ENCODE measurements at regions not wholly inside any gene's neighbourhood (a gene's known extent, or its start where the extent isn't known, plus 50 kb on each side); places are given as distances from the start of the nearest gene placed in this dataset.

GRCh38 chr7:131010717-131011431, 276.9 kb upstream of the KLF14 start:
- H3K4me3 ChIP-seq (ENCODE audit: low read depth, low read length): no peak overlapping the region

- no peak overlapping the region for H3K4me3 ChIP-seq (ENCODE audit: low read depth, low read length)
These were observed 277.4 kb upstream of the KLF14 start for GRCh38 chr7:131011432-131011742.

- H3K4me3 ChIP-seq (ENCODE audit: low read depth, low read length): no peak overlapping the region
These were observed 278.0 kb upstream of the KLF14 start for GRCh38 chr7:131011976-131012375.

- no peak overlapping the region for H3K4me3 ChIP-seq (ENCODE audit: low read depth, low read length)
These were observed 278.5 kb upstream of the KLF14 start for GRCh38 chr7:131012477-131013031.

- no peak overlapping the region for H3K4me3 ChIP-seq (ENCODE audit: low read depth, low read length)
These were observed 279.7 kb upstream of the KLF14 start for GRCh38 chr7:131013716-131014115.

- no peak overlapping the region for H3K4me3 ChIP-seq (ENCODE audit: low read depth, low read length)
These were observed 281.1 kb upstream of the KLF14 start for GRCh38 chr7:131014906-131015656.

- no peak overlapping the region for H3K4me3 ChIP-seq (ENCODE audit: low read depth, low read length)
These were observed 281.6 kb upstream of the KLF14 start for GRCh38 chr7:131015657-131015958.

- H3K4me3 ChIP-seq (ENCODE audit: low read depth, low read length): no peak overlapping the region
These were observed 282.2 kb upstream of the KLF14 start for GRCh38 chr7:131016230-131016629.

- no peak overlapping the region for H3K4me3 ChIP-seq (ENCODE audit: low read depth, low read length)
These were observed 285.3 kb upstream of the KLF14 start for GRCh38 chr7:131019351-131019750.

GRCh38 chr7:131020759-131021261, 286.8 kb upstream of the KLF14 start:
- H3K4me3 ChIP-seq (ENCODE audit: low read depth, low read length): no peak overlapping the region

- no peak overlapping the region for H3K4me3 ChIP-seq (ENCODE audit: low read depth, low read length)
These were observed 287.5 kb upstream of the KLF14 start for GRCh38 chr7:131021460-131021859.

GRCh38 chr7:131021902-131022301, 287.9 kb upstream of the KLF14 start:
- H3K4me3 ChIP-seq (ENCODE audit: low read depth, low read length): no peak overlapping the region

- H3K4me3 ChIP-seq (ENCODE audit: low read depth, low read length): no peak overlapping the region
These were observed 292.4 kb upstream of the KLF14 start for GRCh38 chr7:131026297-131027000.

GRCh38 chr7:131027287-131027773, 293.3 kb upstream of the KLF14 start:
- no peak overlapping the region for H3K4me3 ChIP-seq (ENCODE audit: low read depth, low read length)

- no peak overlapping the region for H3K4me3 ChIP-seq (ENCODE audit: low read depth, low read length)
These were observed 294.3 kb upstream of the KLF14 start for GRCh38 chr7:131028295-131028694.

GRCh38 chr7:131029002-131029401, 295.0 kb upstream of the KLF14 start:
- no peak overlapping the region for H3K4me3 ChIP-seq (ENCODE audit: low read depth, low read length)

GRCh38 chr7:131031099-131031868, 296.4 kb upstream of the MKLN1 start:
- H3K4me3 ChIP-seq (ENCODE audit: low read depth, low read length): no peak overlapping the region

- H3K4me3 ChIP-seq (ENCODE audit: low read depth, low read length): no peak overlapping the region
These were observed 294.9 kb upstream of the MKLN1 start for GRCh38 chr7:131032786-131033185.

GRCh38 chr7:131034166-131034881, 293.4 kb upstream of the MKLN1 start:
- H3K4me3 ChIP-seq (ENCODE audit: low read depth, low read length): no peak overlapping the region

GRCh38 chr7:131035088-131035770, 292.4 kb upstream of the MKLN1 start:
- H3K4me3 ChIP-seq (ENCODE audit: low read depth, low read length): no peak overlapping the region

Data from iPS-11a (cell line).